HCT116 (cell line): ENCODE measurements at regions not wholly inside any gene's neighbourhood (a gene's known extent, or its start where the extent isn't known, plus 50 kb on each side); places are given as distances from the start of the nearest gene placed in this dataset.

Experiments
- ELF1 ChIP-seq: IDR thresholded peaks from 2 replicates; pipeline ENCODE4 v1.6.1; 2012; ENCODE audit warnings: low read depth, borderline replicate concordance
- EZH2 ChIP-seq: fragments of 200-600 bp; sonication (generic); IDR thresholded peaks from 2 replicates; pipeline ENCODE4 v1.6.1; 2017; ENCODE audit warnings: antibody characterized with exemption, mixed run types
- EZH2phosphoT487 ChIP-seq: fragments of 200-600 bp; IDR thresholded peaks from 2 replicates; pipeline ENCODE4 v1.6.1; 2018; ENCODE audit warnings: antibody characterized with exemption, borderline replicate concordance
- POLR2A ChIP-seq: IDR thresholded peaks from 2 replicates; pipeline ENCODE4 v1.7.0; 2011; ENCODE audit warnings: borderline replicate concordance; ENCODE audit not compliant: insufficient read depth, insufficient read length; ENCODE audit errors: extremely low read depth
- SRF ChIP-seq: IDR thresholded peaks from 2 replicates; pipeline ENCODE4 v1.6.1; 2012; ENCODE audit warnings: low read depth
- YY1 ChIP-seq: IDR thresholded peaks from 2 replicates; pipeline ENCODE4 v1.6.1; 2011; ENCODE audit warnings: low read length, low read depth, moderate library complexity, mild to moderate bottlenecking; ENCODE audit not compliant: insufficient replicate concordance; ENCODE audit errors: extremely low read depth
- ZNF274 ChIP-seq: fragments of 200-500 bp; sonication (Bioruptor generic); IDR thresholded peaks from 2 replicates; pipeline ENCODE4 v1.6.1; 2014; ENCODE audit warnings: mild to moderate bottlenecking, low read depth, low read length, inconsistent platforms
- TF ChIP-seq, protein P1 (sequence below), 3 experiments: fragments of 200-600 bp in 1 of 3; sonication (generic) in 1 of 3; IDR thresholded peaks in 2 of 3; conservative IDR thresholded peaks in 1 of 3; 2 replicates each; pipeline ENCODE4 v1.5.1; 2012 to 2017; ENCODE audit warnings: low read depth in 2 of 3, low read length in 2 of 3, antibody characterized with exemption in 1 of 3, borderline replicate concordance in 1 of 3, control low read depth in 1 of 3, mild to moderate bottlenecking in 1 of 3, mixed read lengths in 1 of 3, mixed run types in 1 of 3, moderate library complexity in 1 of 3; ENCODE audit not compliant: insufficient read depth in 1 of 3
- TF ChIP-seq, protein P2 (sequence below): IDR thresholded peaks from 2 replicates; pipeline ENCODE4 v1.6.1; 2011; ENCODE audit warnings: mild to moderate bottlenecking, low read length, moderate library complexity; ENCODE audit not compliant: insufficient replicate concordance; ENCODE audit errors: extremely low read depth

DNA sequence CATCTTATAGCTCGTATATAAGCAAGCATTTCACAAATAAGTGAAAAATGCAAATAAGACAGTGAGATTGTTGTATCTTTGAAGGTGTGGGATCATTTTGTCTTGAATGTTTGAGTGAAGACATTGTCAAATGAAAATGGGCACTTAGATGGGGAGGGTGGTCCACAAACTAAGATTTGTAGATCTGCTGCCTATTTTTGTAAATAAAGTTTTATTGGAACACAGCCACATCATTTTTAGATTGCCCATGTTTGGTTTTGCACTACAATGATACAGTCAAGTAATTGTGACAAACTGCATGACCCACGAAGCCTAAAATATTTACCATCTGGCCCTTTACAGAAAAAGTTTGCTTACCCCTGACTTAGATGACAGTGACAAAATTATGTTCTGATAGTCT lies 156.7 kb downstream of the PAH start:
- TF ChIP-seq, protein P1, sequence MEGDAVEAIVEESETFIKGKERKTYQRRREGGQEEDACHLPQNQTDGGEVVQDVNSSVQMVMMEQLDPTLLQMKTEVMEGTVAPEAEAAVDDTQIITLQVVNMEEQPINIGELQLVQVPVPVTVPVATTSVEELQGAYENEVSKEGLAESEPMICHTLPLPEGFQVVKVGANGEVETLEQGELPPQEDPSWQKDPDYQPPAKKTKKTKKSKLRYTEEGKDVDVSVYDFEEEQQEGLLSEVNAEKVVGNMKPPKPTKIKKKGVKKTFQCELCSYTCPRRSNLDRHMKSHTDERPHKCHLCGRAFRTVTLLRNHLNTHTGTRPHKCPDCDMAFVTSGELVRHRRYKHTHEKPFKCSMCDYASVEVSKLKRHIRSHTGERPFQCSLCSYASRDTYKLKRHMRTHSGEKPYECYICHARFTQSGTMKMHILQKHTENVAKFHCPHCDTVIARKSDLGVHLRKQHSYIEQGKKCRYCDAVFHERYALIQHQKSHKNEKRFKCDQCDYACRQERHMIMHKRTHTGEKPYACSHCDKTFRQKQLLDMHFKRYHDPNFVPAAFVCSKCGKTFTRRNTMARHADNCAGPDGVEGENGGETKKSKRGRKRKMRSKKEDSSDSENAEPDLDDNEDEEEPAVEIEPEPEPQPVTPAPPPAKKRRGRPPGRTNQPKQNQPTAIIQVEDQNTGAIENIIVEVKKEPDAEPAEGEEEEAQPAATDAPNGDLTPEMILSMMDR (IDR thresholded peaks at IDR 0.05 in 2 of 3, conservative IDR thresholded peaks at IDR 0.05 in 1 of 3; ENCODE audit: borderline replicate concordance in 1 of 3, insufficient read depth in 1 of 3, low read depth in 2 of 3, low read length in 2 of 3), result no peak
- no peak for TF ChIP-seq POLR2A
- TF ChIP-seq YY1, result no peak
- TF ChIP-seq, protein P2, sequence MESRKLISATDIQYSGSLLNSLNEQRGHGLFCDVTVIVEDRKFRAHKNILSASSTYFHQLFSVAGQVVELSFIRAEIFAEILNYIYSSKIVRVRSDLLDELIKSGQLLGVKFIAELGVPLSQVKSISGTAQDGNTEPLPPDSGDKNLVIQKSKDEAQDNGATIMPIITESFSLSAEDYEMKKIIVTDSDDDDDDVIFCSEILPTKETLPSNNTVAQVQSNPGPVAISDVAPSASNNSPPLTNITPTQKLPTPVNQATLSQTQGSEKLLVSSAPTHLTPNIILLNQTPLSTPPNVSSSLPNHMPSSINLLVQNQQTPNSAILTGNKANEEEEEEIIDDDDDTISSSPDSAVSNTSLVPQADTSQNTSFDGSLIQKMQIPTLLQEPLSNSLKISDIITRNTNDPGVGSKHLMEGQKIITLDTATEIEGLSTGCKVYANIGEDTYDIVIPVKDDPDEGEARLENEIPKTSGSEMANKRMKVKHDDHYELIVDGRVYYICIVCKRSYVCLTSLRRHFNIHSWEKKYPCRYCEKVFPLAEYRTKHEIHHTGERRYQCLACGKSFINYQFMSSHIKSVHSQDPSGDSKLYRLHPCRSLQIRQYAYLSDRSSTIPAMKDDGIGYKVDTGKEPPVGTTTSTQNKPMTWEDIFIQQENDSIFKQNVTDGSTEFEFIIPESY, result no peak
- TF ChIP-seq EZH2, result no peak
- no peak for TF ChIP-seq EZH2phosphoT487
- TF ChIP-seq ZNF274, result no peak
- no peak for TF ChIP-seq SRF
- no peak for TF ChIP-seq ELF1
